ENCODE measurements at regions not wholly inside any gene's neighbourhood (a gene's known extent, or its start where the extent isn't known, plus 50 kb on each side); places are given as distances from the start of the nearest gene placed in this dataset.

- TF ChIP-seq CTCF (IDR thresholded peaks at IDR 0.05) (no peak), POLR2A (IDR thresholded peaks at IDR 0.05) (no peak)
These were observed 174.5 kb upstream of the HS6ST1 start for GRCh38 chr2:128492966-128493811.
